ENCODE measurements at regions not wholly inside any gene's neighbourhood (a gene's known extent, or its start where the extent isn't known, plus 50 kb on each side); places are given as distances from the start of the nearest gene placed in this dataset.

DNA sequence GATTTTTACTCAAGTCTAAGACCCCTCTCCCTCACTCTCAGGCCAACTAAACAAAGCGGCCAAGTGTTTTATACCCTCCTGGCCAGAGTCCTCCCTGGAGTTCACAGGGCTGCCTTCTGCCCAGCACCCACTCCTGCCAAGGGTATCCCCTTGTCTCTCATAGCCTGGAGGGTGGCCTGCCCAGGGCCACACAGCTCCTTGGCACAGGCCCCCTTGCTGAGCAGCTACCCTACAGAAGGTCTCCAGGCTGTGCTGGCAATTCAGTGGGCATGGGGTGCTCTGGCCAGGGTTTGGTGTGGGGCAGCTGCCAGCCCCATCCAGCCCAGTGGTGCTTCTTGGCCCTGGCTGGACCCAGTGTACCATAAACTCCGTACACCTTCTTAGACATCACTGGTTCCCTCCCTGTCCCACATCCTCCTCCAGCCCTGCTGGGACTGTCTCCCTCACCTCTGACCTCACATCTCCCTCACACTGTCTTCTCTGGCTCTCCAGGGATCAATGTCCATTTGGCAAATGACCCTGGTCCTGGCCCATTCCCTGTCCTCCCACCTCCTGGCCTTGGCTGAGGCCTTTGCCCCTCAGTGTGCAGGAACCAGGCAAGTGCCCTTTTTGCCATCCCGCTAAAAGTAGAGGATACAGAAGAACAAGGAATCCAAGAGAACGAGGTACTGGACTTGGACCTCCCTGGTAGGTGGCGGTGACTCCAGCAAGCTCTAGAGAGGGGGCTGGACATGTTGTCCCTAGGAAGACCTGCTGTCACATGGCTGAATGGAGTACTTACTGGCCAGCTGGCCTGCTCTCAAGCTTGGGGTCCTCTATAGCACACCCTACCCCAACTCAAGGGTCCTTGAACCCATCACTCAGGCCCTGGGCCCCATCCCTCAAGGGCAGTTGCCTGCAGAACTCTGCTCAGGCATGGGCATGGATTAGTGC, 50.0 kb upstream of the TRPM1 start:
- Mint-ChIP-seq H3K4me3 (no peak overlapping the region), H3K4me1 (no peaks in the 10 kb centered on the region), H3K27me3 (peaks cover 19% of the 10 kb centered on the region), H3K27ac (no peak overlapping the region), H3K36me3 (no peaks in the 10 kb centered on the region), H3K9me3 (no peaks in the 10 kb centered on the region)
- ATAC-seq, result no peak

- Mint-ChIP-seq H3K27me3 (peaks cover 19% of the 10 kb centered on the region), H3K36me3 (no peaks in the 10 kb centered on the region), H3K4me1 (no peaks in the 10 kb centered on the region), H3K4me3 (no peak overlapping the region), H3K27ac (no peak overlapping the region), H3K9me3 (no peaks in the 10 kb centered on the region)
- no peak for ATAC-seq
Measured at GRCh38 chr15:31153531-31153930, 52.0 kb upstream of the TRPM1 start.

DNA sequence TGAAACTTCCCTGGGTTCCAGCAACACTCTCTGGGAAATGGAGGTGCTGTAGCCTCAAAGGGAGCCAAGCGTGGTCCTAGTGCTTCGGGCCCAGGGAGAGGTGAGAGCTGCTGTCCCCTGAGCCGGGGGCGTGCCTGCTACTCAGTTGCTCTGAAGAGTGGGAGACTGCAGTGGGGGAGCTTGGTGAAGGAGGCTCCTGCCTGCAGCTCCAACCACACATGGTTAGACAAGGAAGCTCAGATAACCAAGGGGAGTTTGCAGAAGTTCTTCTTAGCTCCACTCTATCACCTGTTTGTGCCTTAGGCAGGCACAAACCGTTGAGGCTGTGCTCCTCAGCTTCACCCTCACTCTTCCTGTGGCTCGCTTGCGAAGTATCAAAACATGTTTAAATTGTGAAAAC, 53.6 kb upstream of the TRPM1 start:
- Mint-ChIP-seq H3K4me3 (no peak overlapping the region), H3K4me1 (no peaks in the 10 kb centered on the region), H3K27me3 (peaks cover 15% of the 10 kb centered on the region), H3K27ac (no peak overlapping the region), H3K9me3 (no peaks in the 10 kb centered on the region), H3K36me3 (no peaks in the 10 kb centered on the region)
- ATAC-seq, result no peak

DNA sequence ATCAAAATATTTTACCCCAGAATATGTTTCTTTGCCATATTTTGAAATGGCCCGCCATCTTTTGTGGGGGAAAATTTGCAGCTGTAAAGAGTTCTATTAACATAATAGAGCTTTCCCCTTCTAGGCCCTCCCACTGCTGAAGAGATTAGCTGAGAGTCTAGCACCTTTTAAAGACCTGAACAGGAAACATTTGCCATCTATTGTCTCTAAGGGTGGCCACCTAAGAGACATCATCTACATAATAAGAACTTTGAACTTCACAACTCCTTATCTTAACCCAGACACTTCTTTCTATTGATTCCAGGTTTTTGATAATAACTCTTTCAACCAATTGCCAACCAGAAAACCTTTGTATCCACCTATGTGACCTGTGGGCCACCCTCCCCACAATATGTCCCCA, 54.7 kb upstream of the TRPM1 start:
- no peaks in the 10 kb centered on the region for H3K36me3 Mint-ChIP-seq
- H3K9me3 Mint-ChIP-seq, result no peaks in the 10 kb centered on the region
- no peak overlapping the region for H3K4me3 Mint-ChIP-seq
- no peaks in the 10 kb centered on the region for H3K4me1 Mint-ChIP-seq
- H3K27me3 Mint-ChIP-seq, result peaks cover 18% of the 10 kb centered on the region
- H3K27ac Mint-ChIP-seq, result no peak overlapping the region
- no peak for ATAC-seq

DNA sequence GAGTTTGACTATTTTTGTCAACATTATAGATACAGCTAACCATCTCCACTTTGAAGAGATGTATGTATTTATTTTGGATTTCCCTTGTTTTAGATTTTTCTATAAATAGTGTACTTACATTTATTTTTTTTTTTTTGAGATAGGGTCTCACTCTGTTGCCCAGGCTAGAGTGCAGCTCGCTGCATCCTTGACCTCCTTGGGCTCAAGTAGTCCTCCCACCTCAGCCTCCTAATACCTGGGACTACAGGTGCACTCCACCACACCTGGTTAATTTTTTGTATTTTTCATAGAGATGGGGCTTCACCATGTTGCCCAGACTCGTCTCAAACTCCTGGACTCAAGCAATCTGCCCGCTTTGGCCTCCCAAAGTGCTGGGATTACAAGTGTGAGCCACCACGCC, 55.3 kb upstream of the TRPM1 start:
- peaks cover 16% of the 10 kb centered on the region for H3K27me3 Mint-ChIP-seq

DNA sequence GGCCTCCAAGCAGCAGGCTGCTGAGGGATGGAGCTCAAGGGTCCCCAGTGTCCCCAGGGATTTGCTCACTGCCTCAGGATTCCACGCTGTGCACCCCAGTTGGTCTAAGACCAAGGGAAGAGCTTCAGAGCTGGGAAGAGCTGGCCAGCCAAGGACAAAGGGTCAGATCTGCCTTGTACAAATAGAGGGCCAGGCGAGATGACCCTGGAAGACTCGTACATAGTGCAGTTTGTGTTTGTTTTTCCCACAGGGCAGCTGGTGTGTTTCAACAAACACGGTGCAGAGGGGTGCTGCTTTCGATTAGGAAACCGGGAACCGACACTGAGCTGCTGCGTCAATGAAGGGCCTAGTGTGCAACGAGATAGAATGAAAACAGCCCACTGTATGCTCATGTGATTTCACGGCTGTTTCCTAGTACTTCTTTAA, 56.1 kb upstream of the TRPM1 start:
- Mint-ChIP-seq H3K27me3 (peaks cover 22% of the 10 kb centered on the region), H3K27ac (no peak overlapping the region), H3K4me3 (no peak overlapping the region), H3K9me3 (no peaks in the 10 kb centered on the region), H3K36me3 (no peaks in the 10 kb centered on the region), H3K4me1 (no peaks in the 10 kb centered on the region)
- no peak for ATAC-seq

More for the DNA sequence above, 55.3 kb upstream of the TRPM1 start:
- Mint-ChIP-seq H3K27ac (no peak overlapping the region), H3K4me1 (no peaks in the 10 kb centered on the region), H3K9me3 (no peaks in the 10 kb centered on the region), H3K4me3 (no peak overlapping the region), H3K36me3 (no peaks in the 10 kb centered on the region)
- ATAC-seq, result no peak

GRCh38 chr15:31158858-31159569, 57.5 kb upstream of the TRPM1 start:
- H3K4me1 Mint-ChIP-seq, result no peaks in the 10 kb centered on the region
- H3K27ac Mint-ChIP-seq, result no peak overlapping the region
- no peaks in the 10 kb centered on the region for H3K9me3 Mint-ChIP-seq
- H3K4me3 Mint-ChIP-seq, result no peak overlapping the region
- ATAC-seq, result no peak
- H3K36me3 Mint-ChIP-seq, result no peaks in the 10 kb centered on the region
- peaks cover 35% of the 10 kb centered on the region for H3K27me3 Mint-ChIP-seq

DNA sequence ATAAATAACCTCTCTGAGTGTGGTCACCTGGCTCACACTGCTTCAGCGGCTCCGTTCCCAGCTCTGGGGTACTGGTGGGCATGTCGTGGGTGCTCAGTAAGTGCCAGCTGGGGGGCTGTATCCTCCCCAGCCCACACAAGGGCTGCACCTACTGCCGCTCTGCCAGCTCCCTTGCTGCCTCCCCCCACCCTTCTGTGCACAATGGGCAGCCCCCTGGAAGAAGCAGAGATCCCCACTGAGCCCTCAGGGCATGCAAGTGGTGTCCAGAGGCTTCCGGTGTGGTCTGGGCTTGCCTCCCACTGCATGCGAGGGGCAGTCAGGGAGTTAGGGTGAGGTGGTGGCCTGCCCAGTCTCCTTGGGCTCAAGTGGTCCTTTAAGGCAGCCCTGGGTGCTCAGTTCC, 58.3 kb upstream of the TRPM1 start:
- H3K4me1 Mint-ChIP-seq, result peaks cover 5% of the 10 kb centered on the region
- H3K27ac Mint-ChIP-seq, result no peak overlapping the region
- no peaks in the 10 kb centered on the region for H3K9me3 Mint-ChIP-seq
- H3K27me3 Mint-ChIP-seq, result peaks cover 43% of the 10 kb centered on the region
- H3K4me3 Mint-ChIP-seq, result no peak overlapping the region
- ATAC-seq, result no peak
- no peaks in the 10 kb centered on the region for H3K36me3 Mint-ChIP-seq

- H3K4me3 Mint-ChIP-seq, result no peak overlapping the region
- no peak overlapping the region for H3K27ac Mint-ChIP-seq
- H3K9me3 Mint-ChIP-seq, result no peaks in the 10 kb centered on the region
- peaks cover 5% of the 10 kb centered on the region for H3K4me1 Mint-ChIP-seq
- H3K27me3 Mint-ChIP-seq, result peaks cover 44% of the 10 kb centered on the region
- H3K36me3 Mint-ChIP-seq, result no peaks in the 10 kb centered on the region
- no peak for ATAC-seq
Measured at GRCh38 chr15:31160297-31160696, 58.8 kb upstream of the TRPM1 start.

DNA sequence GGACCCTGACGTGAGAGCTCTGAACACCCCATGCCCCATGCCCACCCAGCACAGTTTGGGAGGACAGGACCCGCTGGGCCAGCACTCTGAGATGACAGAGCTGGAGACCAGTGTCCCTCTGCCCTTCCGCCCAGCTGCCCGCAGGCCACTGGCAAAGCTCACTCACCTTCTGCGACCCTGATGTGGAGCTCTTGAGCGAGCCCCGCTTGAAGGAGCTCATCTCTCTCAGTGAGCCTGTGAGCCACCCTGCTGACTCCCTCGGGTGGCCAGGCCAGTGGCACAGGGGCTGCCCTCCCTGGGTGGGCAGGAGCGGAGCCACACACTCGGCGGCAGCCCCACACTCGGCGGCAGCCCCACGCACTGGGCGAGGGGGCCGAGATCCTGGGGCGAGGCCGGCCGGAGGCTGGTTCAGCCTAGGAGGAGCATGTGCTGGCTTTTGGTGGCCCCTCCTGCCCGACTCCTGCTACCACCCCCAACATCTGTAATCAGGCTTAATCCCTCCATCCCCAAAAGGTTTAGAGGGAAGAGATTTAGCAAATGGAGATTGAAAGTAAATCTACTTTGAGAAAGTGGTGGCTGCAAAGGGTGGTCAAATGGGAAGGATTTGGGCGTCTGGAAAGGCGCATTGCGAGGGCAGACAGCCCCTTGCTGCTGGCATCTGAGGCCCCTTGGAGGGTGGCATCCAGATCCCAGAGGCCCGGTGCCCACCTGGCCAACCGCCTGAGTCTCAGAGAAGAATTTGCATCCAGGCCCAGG, 59.4 kb upstream of the TRPM1 start:
- ATAC-seq, result peak; percentile 4
- Mint-ChIP-seq H3K4me3 (no peak overlapping the region), H3K9me3 (no peaks in the 10 kb centered on the region), H3K36me3 (no peaks in the 10 kb centered on the region), H3K27ac (no peak overlapping the region), H3K4me1 (peaks cover 5% of the 10 kb centered on the region), H3K27me3 (peaks cover 44% of the 10 kb centered on the region)

- ATAC-seq, result no peak
- peaks cover 44% of the 10 kb centered on the region for H3K27me3 Mint-ChIP-seq
- H3K4me1 Mint-ChIP-seq, result peaks cover 5% of the 10 kb centered on the region
- H3K27ac Mint-ChIP-seq, result no peak overlapping the region
- no peaks in the 10 kb centered on the region for H3K36me3 Mint-ChIP-seq
- no peak overlapping the region for H3K4me3 Mint-ChIP-seq
- H3K9me3 Mint-ChIP-seq, result no peaks in the 10 kb centered on the region
Measured at GRCh38 chr15:31161951-31162350, 60.4 kb upstream of the TRPM1 start.

GRCh38 chr15:31162721-31163510, 61.4 kb upstream of the TRPM1 start:
- Mint-ChIP-seq H3K4me3 (no peak overlapping the region), H3K4me1 (peaks cover 10% of the 10 kb centered on the region), H3K9me3 (no peaks in the 10 kb centered on the region), H3K27ac (no peak overlapping the region), H3K36me3 (no peaks in the 10 kb centered on the region), H3K27me3 (peaks cover 48% of the 10 kb centered on the region)
- peak; percentile 25 for ATAC-seq

- peaks cover 59% of the 10 kb centered on the region for H3K27me3 Mint-ChIP-seq
- H3K27ac Mint-ChIP-seq, result no peak overlapping the region
- H3K36me3 Mint-ChIP-seq, result no peaks in the 10 kb centered on the region
- H3K4me3 Mint-ChIP-seq, result no peak overlapping the region
- H3K9me3 Mint-ChIP-seq, result no peaks in the 10 kb centered on the region
- H3K4me1 Mint-ChIP-seq, result peaks cover 16% of the 10 kb centered on the region
- no peak for ATAC-seq
Measured at GRCh38 chr15:31163769-31164572, 62.4 kb upstream of the TRPM1 start.

DNA sequence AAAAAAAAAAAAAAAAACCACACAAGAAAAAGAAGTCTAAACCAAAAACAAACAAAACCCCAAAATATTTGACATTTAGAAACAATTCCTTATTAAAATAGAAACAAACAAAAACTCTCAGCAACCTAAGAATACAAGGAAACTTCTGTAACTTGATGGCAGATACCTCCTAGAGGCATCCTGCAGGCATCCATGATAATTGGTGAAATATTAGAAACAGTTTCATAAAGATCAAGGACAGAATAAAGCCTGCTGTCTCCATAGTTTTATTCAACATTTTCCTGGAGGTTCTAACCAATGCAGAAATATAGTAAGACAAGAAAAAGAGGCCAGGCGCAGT, 63.0 kb upstream of the TRPM1 start:
- no peak overlapping the region for H3K27ac Mint-ChIP-seq
- H3K27me3 Mint-ChIP-seq, result peaks cover 60% of the 10 kb centered on the region
- no peaks in the 10 kb centered on the region for H3K36me3 Mint-ChIP-seq
- peaks cover 16% of the 10 kb centered on the region for H3K4me1 Mint-ChIP-seq
- ATAC-seq, result no peak
- H3K9me3 Mint-ChIP-seq, result no peaks in the 10 kb centered on the region
- H3K4me3 Mint-ChIP-seq, result no peak overlapping the region
